ENCODE measurements at regions not wholly inside any gene's neighbourhood (a gene's known extent, or its start where the extent isn't known, plus 50 kb on each side); places are given as distances from the start of the nearest gene placed in this dataset.

DNA sequence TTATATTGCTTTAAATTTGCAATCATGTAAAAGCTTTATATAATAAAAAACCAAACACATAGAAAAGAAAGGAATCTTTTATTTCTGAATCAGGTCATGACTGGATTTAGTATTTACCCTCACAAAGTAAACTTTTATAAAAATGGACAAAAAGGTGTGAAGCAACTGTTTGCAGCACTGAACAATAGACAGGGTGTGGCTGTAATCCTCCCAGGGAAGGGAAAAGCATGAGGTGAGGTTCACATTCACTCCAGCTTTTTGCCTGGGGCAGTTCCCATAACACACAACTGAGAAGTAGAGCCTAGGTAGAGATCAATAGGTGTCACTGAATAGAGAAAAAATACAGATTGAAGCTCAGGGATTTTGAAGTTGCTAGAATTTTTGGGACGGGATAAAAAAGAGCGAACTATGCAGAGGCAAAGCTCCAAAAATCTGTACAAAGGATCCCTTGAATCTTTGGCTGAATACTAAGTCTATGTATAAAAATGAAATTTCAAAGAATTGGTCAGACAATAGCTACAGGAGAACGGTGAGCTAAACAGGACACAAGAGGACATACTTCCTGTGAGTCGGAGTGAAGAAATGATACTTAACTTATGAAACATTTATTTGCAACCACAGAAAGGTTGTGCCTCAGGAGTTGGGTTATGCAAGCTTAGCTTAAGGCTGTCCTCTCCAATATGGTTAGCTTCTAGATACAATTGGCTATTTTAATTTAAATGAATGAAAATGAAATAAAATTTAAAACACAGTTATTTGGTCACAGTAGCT lies 162.0 kb upstream of the ZP4 start:
- Histone ChIP-seq H3K9me3 (ENCODE audit: low read length) (no peaks in the 10 kb centered on the region), H3K9ac (ENCODE audit: low read length) (no peak overlapping the region), H3K27me3 (ENCODE audit: control insufficient read depth in 1 of 2, insufficient read depth in 2 of 2, low read length in 2 of 2) (no peaks in the 10 kb centered on the region), H3K4me1 (ENCODE audit: insufficient read depth, low read length) (no peaks in the 10 kb centered on the region), H3K27ac (ENCODE audit: low read depth, low read length) (no peak overlapping the region), H3K4me3 (ENCODE audit: low read depth in 1 of 2, low read length in 2 of 2) (no peak overlapping the region), H3K36me3 (ENCODE audit: insufficient read depth, low read length) (no peaks in the 10 kb centered on the region)

- no peaks in the 10 kb centered on the region for H3K36me3 ChIP-seq (ENCODE audit: insufficient read depth, low read length)
- no peaks in the 10 kb centered on the region for H3K27me3 ChIP-seq (ENCODE audit: control insufficient read depth in 1 of 2, insufficient read depth in 2 of 2, low read length in 2 of 2)
- H3K27ac ChIP-seq (ENCODE audit: low read depth, low read length), result no peak overlapping the region
- no peaks in the 10 kb centered on the region for H3K9me3 ChIP-seq (ENCODE audit: low read length)
- no peak overlapping the region for H3K9ac ChIP-seq (ENCODE audit: low read length)
- no peak overlapping the region for H3K4me3 ChIP-seq (ENCODE audit: low read depth in 1 of 2, low read length in 2 of 2)
- H3K4me1 ChIP-seq (ENCODE audit: insufficient read depth, low read length), result no peaks in the 10 kb centered on the region
Observed at GRCh38 chr1:238029126-238029525, 138.4 kb upstream of the ZP4 start.

- Histone ChIP-seq H3K27me3 (ENCODE audit: control insufficient read depth in 1 of 2, insufficient read depth in 2 of 2, low read length in 2 of 2) (no peaks in the 10 kb centered on the region), H3K9me3 (ENCODE audit: low read length) (no peaks in the 10 kb centered on the region), H3K4me1 (ENCODE audit: insufficient read depth, low read length) (no peaks in the 10 kb centered on the region), H3K36me3 (ENCODE audit: insufficient read depth, low read length) (no peaks in the 10 kb centered on the region), H3K27ac (ENCODE audit: low read depth, low read length) (no peak overlapping the region), H3K4me3 (ENCODE audit: low read depth in 1 of 2, low read length in 2 of 2) (no peak overlapping the region), H3K9ac (ENCODE audit: low read length) (no peak overlapping the region)
Observed at GRCh38 chr1:238027366-238027765, 136.6 kb upstream of the ZP4 start.

GRCh38 chr1:238023137-238023536 lies 132.4 kb upstream of the ZP4 start:
- Histone ChIP-seq H3K27ac (ENCODE audit: low read depth, low read length) (no peak overlapping the region), H3K27me3 (ENCODE audit: control insufficient read depth in 1 of 2, insufficient read depth in 2 of 2, low read length in 2 of 2) (no peaks in the 10 kb centered on the region), H3K36me3 (ENCODE audit: insufficient read depth, low read length) (no peaks in the 10 kb centered on the region), H3K4me1 (ENCODE audit: insufficient read depth, low read length) (no peaks in the 10 kb centered on the region), H3K4me3 (ENCODE audit: low read depth in 1 of 2, low read length in 2 of 2) (no peak overlapping the region), H3K9me3 (ENCODE audit: low read length) (no peaks in the 10 kb centered on the region), H3K9ac (ENCODE audit: low read length) (no peak overlapping the region)

DNA sequence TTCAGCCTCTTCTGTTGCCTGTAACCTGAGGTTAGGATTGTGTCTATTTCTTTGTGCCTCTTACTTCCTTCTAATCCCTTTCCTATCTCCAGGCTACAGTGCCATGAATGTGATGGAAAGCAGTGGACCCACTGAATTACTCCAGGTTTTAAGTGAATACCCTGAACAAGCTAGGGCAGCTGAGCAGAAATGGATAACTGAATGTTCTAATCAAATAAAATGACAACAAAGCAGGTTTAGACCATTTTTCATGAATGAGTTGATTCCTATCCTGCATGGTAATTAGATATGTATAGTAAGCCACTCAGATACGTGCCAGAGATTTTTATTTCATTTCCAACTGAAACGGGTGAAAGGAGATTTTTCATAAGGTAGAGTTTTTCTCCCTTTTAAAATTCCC lies 127.5 kb upstream of the ZP4 start:
- Histone ChIP-seq H3K27ac (ENCODE audit: low read depth, low read length) (no peak overlapping the region), H3K4me3 (ENCODE audit: low read depth in 1 of 2, low read length in 2 of 2) (no peak overlapping the region), H3K9me3 (ENCODE audit: low read length) (no peaks in the 10 kb centered on the region), H3K4me1 (ENCODE audit: insufficient read depth, low read length) (no peaks in the 10 kb centered on the region), H3K36me3 (ENCODE audit: insufficient read depth, low read length) (no peaks in the 10 kb centered on the region), H3K27me3 (ENCODE audit: control insufficient read depth in 1 of 2, insufficient read depth in 2 of 2, low read length in 2 of 2) (no peaks in the 10 kb centered on the region), H3K9ac (ENCODE audit: low read length) (no peak overlapping the region)

DNA sequence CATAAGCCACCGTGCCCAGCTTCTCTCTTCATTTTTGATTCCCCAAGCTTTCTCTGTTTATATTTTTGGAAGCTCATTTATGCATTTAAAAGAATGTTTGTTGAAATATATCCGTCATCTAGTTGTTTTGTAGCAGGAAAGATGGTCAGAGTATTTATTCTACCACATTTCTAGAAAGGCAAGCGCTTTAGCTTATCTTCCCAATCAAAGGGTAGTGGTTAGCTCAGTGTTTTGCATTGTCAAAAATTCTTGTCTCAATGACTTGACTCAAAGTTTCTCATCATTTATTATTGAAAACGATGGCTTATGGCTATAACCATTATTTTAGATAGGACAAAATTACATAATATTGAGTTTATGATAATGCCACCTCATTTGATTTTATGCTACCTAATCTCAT lies 116.1 kb upstream of the ZP4 start:
- H3K27ac ChIP-seq (ENCODE audit: low read depth, low read length), result no peak overlapping the region
- H3K27me3 ChIP-seq (ENCODE audit: control insufficient read depth in 1 of 2, insufficient read depth in 2 of 2, low read length in 2 of 2), result no peaks in the 10 kb centered on the region
- no peaks in the 10 kb centered on the region for H3K36me3 ChIP-seq (ENCODE audit: insufficient read depth, low read length)
- H3K4me1 ChIP-seq (ENCODE audit: insufficient read depth, low read length), result no peaks in the 10 kb centered on the region
- no peak overlapping the region for H3K4me3 ChIP-seq (ENCODE audit: low read depth in 1 of 2, low read length in 2 of 2)
- H3K9me3 ChIP-seq (ENCODE audit: low read length), result no peaks in the 10 kb centered on the region
- no peak overlapping the region for H3K9ac ChIP-seq (ENCODE audit: low read length)

DNA sequence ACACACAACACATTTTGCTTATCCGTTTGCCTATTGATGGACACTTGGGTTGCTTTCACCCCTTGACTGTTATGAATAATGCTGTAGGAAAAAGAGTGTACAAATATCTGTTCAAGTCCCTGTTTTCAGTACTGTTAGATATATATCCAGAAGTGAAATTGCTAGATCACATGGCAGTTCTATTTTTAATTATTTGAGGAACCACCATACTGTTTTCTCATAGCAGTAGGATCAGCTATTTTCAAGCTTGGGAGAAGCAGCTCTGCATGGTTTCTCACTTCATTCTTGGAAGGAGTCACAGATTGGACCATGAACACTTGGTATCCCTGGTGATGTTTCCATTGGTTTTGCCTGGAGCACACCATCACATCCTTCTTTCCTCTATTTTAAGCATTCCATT lies 114.4 kb upstream of the ZP4 start:
- Histone ChIP-seq H3K27ac (ENCODE audit: low read depth, low read length) (no peak overlapping the region), H3K36me3 (ENCODE audit: insufficient read depth, low read length) (no peaks in the 10 kb centered on the region), H3K27me3 (ENCODE audit: control insufficient read depth in 1 of 2, insufficient read depth in 2 of 2, low read length in 2 of 2) (no peaks in the 10 kb centered on the region), H3K4me1 (ENCODE audit: insufficient read depth, low read length) (no peaks in the 10 kb centered on the region), H3K9ac (ENCODE audit: low read length) (no peak overlapping the region), H3K9me3 (ENCODE audit: low read length) (no peaks in the 10 kb centered on the region), H3K4me3 (ENCODE audit: low read depth in 1 of 2, low read length in 2 of 2) (no peak overlapping the region)

DNA sequence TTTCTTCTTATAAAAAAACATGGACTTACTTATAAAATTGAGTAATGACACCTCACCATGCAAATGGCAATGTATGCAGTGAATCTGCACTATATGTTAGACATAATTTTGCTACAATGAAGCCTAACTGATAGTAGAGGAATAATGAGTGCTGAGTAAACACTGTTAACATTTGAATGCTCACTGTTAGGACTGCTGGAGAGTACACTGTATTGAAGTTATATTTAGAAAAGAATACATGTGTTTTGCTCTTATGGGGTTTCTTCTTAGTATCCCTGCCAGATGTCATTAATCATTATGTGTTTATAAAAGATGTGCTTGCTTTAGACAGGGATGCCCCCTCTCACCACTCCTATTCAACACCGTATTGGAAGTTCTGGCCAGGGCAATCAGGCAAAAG lies 111.1 kb upstream of the ZP4 start:
- H3K36me3 ChIP-seq (ENCODE audit: insufficient read depth, low read length), result no peaks in the 10 kb centered on the region
- H3K4me3 ChIP-seq (ENCODE audit: low read depth in 1 of 2, low read length in 2 of 2), result no peak overlapping the region
- H3K4me1 ChIP-seq (ENCODE audit: insufficient read depth, low read length), result no peaks in the 10 kb centered on the region
- H3K27ac ChIP-seq (ENCODE audit: low read depth, low read length), result no peak overlapping the region
- H3K9ac ChIP-seq (ENCODE audit: low read length), result no peak overlapping the region
- H3K27me3 ChIP-seq (ENCODE audit: control insufficient read depth in 1 of 2, insufficient read depth in 2 of 2, low read length in 2 of 2), result no peaks in the 10 kb centered on the region
- no peaks in the 10 kb centered on the region for H3K9me3 ChIP-seq (ENCODE audit: low read length)

- Histone ChIP-seq H3K4me3 (ENCODE audit: low read depth in 1 of 2, low read length in 2 of 2) (no peak overlapping the region), H3K27ac (ENCODE audit: low read depth, low read length) (no peak overlapping the region), H3K36me3 (ENCODE audit: insufficient read depth, low read length) (no peaks in the 10 kb centered on the region), H3K9me3 (ENCODE audit: low read length) (no peaks in the 10 kb centered on the region), H3K9ac (ENCODE audit: low read length) (no peak overlapping the region), H3K4me1 (ENCODE audit: insufficient read depth, low read length) (no peaks in the 10 kb centered on the region), H3K27me3 (ENCODE audit: control insufficient read depth in 1 of 2, insufficient read depth in 2 of 2, low read length in 2 of 2) (no peaks in the 10 kb centered on the region)
Observed at GRCh38 chr1:237999426-238000052, 108.8 kb upstream of the ZP4 start.

DNA sequence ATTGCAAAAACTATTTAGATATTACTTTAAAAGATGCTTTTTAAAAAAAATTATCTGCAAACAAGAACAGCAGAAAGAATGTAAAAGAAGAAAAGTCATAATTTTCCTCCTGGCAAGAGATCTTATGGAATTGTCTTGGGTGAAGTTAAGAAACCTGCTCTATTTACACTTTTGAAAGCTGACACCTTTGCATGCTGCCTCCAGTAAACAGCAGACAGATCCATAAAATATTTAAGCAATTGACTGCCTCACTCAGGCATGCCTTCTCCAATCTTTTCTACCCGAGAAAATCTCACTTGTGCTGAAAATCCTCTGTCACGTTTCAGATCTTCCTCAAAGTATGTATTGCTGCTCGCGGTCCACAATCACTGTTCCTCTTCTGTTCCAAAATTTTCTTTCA lies 107.9 kb upstream of the ZP4 start:
- Histone ChIP-seq H3K9ac (ENCODE audit: low read length) (no peak overlapping the region), H3K9me3 (ENCODE audit: low read length) (no peaks in the 10 kb centered on the region), H3K27me3 (ENCODE audit: control insufficient read depth in 1 of 2, insufficient read depth in 2 of 2, low read length in 2 of 2) (no peaks in the 10 kb centered on the region), H3K4me3 (ENCODE audit: low read depth in 1 of 2, low read length in 2 of 2) (no peak overlapping the region), H3K27ac (ENCODE audit: low read depth, low read length) (no peak overlapping the region), H3K4me1 (ENCODE audit: insufficient read depth, low read length) (no peaks in the 10 kb centered on the region), H3K36me3 (ENCODE audit: insufficient read depth, low read length) (no peaks in the 10 kb centered on the region)

DNA sequence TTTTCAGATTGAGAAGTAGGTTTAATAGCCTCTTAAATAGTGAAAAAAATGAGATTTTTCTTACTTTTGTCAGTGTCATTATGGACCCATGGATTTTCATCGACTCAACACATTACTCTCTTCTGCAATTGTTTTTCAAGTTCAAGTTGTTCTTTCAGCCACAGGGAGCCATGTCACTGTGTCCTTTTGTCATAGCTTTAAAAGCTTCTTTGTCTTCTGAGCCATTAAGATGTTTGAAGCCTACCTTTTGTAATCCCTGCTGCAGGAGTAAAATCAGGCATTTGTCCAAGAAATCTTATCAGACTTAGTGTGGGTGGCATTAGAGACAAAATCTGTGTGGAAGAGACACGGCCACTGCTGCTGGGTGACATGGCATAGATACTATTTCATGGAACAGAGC lies 92.8 kb upstream of the ZP4 start:
- Histone ChIP-seq H3K36me3 (ENCODE audit: insufficient read depth, low read length) (no peaks in the 10 kb centered on the region), H3K9me3 (ENCODE audit: low read length) (no peaks in the 10 kb centered on the region), H3K27me3 (ENCODE audit: control insufficient read depth in 1 of 2, insufficient read depth in 2 of 2, low read length in 2 of 2) (no peaks in the 10 kb centered on the region), H3K27ac (ENCODE audit: low read depth, low read length) (no peak overlapping the region), H3K9ac (ENCODE audit: low read length) (no peak overlapping the region), H3K4me1 (ENCODE audit: insufficient read depth, low read length) (no peaks in the 10 kb centered on the region), H3K4me3 (ENCODE audit: low read depth in 1 of 2, low read length in 2 of 2) (no peak overlapping the region)

DNA sequence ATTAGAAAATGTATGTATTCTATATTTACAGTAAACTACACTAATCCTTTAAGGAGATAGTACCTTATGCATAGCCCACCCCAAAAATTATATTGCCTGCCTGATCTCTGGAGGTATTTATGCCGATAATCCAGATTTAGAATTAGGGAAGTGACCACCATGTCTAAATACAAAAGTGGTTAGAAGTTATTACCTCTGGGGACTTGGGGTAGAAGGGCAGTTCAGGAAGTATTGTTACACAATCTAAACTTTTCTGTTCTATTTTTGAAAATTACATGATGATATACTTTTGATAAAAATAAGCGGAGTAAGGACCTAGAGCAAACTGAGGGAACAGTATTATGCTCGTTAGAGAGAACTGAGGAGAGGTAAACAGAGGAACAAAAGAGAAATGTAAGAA lies 90.5 kb upstream of the ZP4 start:
- no peaks in the 10 kb centered on the region for H3K27me3 ChIP-seq (ENCODE audit: control insufficient read depth in 1 of 2, insufficient read depth in 2 of 2, low read length in 2 of 2)
- H3K9me3 ChIP-seq (ENCODE audit: low read length), result no peaks in the 10 kb centered on the region
- no peak overlapping the region for H3K4me3 ChIP-seq (ENCODE audit: low read depth in 1 of 2, low read length in 2 of 2)
- H3K9ac ChIP-seq (ENCODE audit: low read length), result no peak overlapping the region
- no peaks in the 10 kb centered on the region for H3K4me1 ChIP-seq (ENCODE audit: insufficient read depth, low read length)
- no peaks in the 10 kb centered on the region for H3K36me3 ChIP-seq (ENCODE audit: insufficient read depth, low read length)
- H3K27ac ChIP-seq (ENCODE audit: low read depth, low read length), result no peak overlapping the region
